ENCODE measurements at regions not wholly inside any gene's neighbourhood (a gene's known extent, or its start where the extent isn't known, plus 50 kb on each side); places are given as distances from the start of the nearest gene placed in this dataset.

DNA sequence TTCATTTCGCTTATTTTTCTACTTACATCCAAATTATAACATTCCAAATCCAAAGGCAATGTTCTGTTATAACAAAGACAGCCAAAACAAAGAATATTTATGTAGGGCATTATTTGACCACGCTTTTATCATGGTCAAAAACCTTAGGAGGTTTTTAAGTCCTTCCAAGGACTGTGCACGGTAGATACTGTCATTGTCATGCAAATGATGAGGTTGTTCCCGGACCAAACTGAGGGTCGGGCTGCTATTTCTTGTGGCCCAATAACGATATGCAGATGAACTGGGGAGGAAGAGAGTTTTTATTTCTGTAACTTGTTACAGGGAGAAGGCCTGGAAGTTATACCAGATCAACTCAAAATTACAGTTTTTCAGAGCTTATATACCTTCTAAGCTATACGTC is 56.6 kb upstream of the STEAP4 start:
- TF ChIP-seq, protein P1, sequence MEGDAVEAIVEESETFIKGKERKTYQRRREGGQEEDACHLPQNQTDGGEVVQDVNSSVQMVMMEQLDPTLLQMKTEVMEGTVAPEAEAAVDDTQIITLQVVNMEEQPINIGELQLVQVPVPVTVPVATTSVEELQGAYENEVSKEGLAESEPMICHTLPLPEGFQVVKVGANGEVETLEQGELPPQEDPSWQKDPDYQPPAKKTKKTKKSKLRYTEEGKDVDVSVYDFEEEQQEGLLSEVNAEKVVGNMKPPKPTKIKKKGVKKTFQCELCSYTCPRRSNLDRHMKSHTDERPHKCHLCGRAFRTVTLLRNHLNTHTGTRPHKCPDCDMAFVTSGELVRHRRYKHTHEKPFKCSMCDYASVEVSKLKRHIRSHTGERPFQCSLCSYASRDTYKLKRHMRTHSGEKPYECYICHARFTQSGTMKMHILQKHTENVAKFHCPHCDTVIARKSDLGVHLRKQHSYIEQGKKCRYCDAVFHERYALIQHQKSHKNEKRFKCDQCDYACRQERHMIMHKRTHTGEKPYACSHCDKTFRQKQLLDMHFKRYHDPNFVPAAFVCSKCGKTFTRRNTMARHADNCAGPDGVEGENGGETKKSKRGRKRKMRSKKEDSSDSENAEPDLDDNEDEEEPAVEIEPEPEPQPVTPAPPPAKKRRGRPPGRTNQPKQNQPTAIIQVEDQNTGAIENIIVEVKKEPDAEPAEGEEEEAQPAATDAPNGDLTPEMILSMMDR (optimal IDR thresholded peaks at IDR 0.05 in 1 of 3, IDR thresholded peaks at IDR 0.05 in 1 of 3, conservative IDR thresholded peaks at IDR 0.05 in 1 of 3; ENCODE audit: extremely low read depth in 1 of 3, insufficient read depth in 2 of 3, low read length in 3 of 3), result no peak
- no peak for TF ChIP-seq EZH2 (IDR thresholded peaks at IDR 0.05; ENCODE audit: low read length)
